HepG2 (cell line): ENCODE measurements at regions not wholly inside any gene's neighbourhood (a gene's known extent, or its start where the extent isn't known, plus 50 kb on each side); places are given as distances from the start of the nearest gene placed in this dataset.

Source experiments
- ATAC-seq: fragments of 200-7000 bp; cut with Tn5 transposase; 3 replicates; pipeline ENCODE4 v1.9.1; 2020; ENCODE audit warnings: mild to moderate bottlenecking, moderate library complexity
- BruUV-seq: library from RNA; stranded (reverse); fragments of 400-500 nt; replicated peaks from 2 replicates; lab custom pipeline; 2021; lab: Mats Ljungman, UMichigan
- CTCF ChIA-PET: fragments of 300-600 bp; formaldehyde crosslinking; extraction: SDS; loops from one replicate; lab custom pipeline; 2021; ENCODE audit warnings: low total read pairs, inconsistent platforms, low intra/inter-chr PET ratio; lab: Yijun Ruan, JAX
- POLR2A ChIA-PET: fragments of 350-600 bp; sonication (Branson Sonifier 250); formaldehyde crosslinking; loops from one replicate; lab custom pipeline; 2020; ENCODE audit warnings: antibody characterized with exemption, inconsistent platforms; lab: Yijun Ruan, JAX
- DNase-seq: peaks from one replicate; pipeline ENCODE4 v3.0.0-alpha.2; 2015; ENCODE audit warnings: low spot score
- FAIRE-seq: peaks from 3 replicates; lab custom pipeline; 2011; peaks lifted over from hg19 to GRCh38; lab: Jason Lieb, UNC
- H2AFZ ChIP-seq: one replicate; pipeline ENCODE4 v1.6.1; 2011; ENCODE audit warnings: low read length, inconsistent platforms
- H3K27ac ChIP-seq: fragments of 300-600 bp; 3 replicates; pipeline ENCODE4 v1.8.0; 2011; ENCODE audit warnings: mixed run types, mild to moderate bottlenecking, mixed read lengths, low read length, inconsistent platforms; ENCODE audit not compliant: insufficient read depth; ENCODE audit errors: extremely low read length
- H3K27me3 ChIP-seq, 2 experiments: fragments of 200-600 bp in 1 of 2; 2 replicates in 1 of 2; 3 replicates in 1 of 2; pipeline versions ENCODE4 v1.6.0 to v1.8.0; 2011; ENCODE audit warnings: low read length in 2 of 2, mild to moderate bottlenecking in 2 of 2, moderate library complexity in 2 of 2, inconsistent platforms in 1 of 2; ENCODE audit not compliant: insufficient read depth in 2 of 2, control insufficient read depth in 1 of 2
- H3K36me3 ChIP-seq, 2 experiments: fragments of 200-600 bp in 1 of 2; replicated peaks in 1 of 2; 2 replicates in 1 of 2; 3 replicates in 1 of 2; pipeline versions ENCODE4 v1.5.1 to v1.8.0; 2011; ENCODE audit warnings: low read length in 2 of 2, inconsistent platforms in 1 of 2; ENCODE audit not compliant: insufficient read depth in 2 of 2, control insufficient read depth in 1 of 2
- H3K4me1 ChIP-seq: 2 replicates; pipeline ENCODE4 v1.5.1; 2012; ENCODE audit warnings: low read length, inconsistent platforms; ENCODE audit not compliant: insufficient read depth
- H3K4me2 ChIP-seq: 2 replicates; pipeline ENCODE4 v1.6.0; 2011; ENCODE audit warnings: low read depth, low read length, inconsistent platforms
- H3K4me3 ChIP-seq, 3 experiments: fragments of 200-600 bp in 1 of 3; sonication (generic), shearing (Covaris generic) in 1 of 3; replicated peaks in 1 of 3; 2 replicates each; pipeline ENCODE4 v1.5.1; 2011 to 2016; ENCODE audit warnings: low read length in 3 of 3, inconsistent platforms in 2 of 3, low read depth in 2 of 3, mild to moderate bottlenecking in 2 of 3, control low read depth in 1 of 3, mixed read lengths in 1 of 3; ENCODE audit not compliant: insufficient read depth in 1 of 3
- H3K79me2 ChIP-seq: one replicate; pipeline ENCODE4 v1.6.1; 2011; ENCODE audit warnings: low read length, inconsistent platforms; ENCODE audit not compliant: insufficient read depth
- H3K9ac ChIP-seq: 2 replicates; pipeline ENCODE4 v1.6.0; 2011; ENCODE audit warnings: mild to moderate bottlenecking, low read depth, low read length, inconsistent platforms; ENCODE audit not compliant: insufficient read depth
- H3K9me3 ChIP-seq: 2 replicates; pipeline ENCODE4 v1.5.1; 2012; ENCODE audit warnings: mild to moderate bottlenecking, low read length
- H4K20me1 ChIP-seq: 2 replicates; pipeline ENCODE4 v1.6.0; 2011; ENCODE audit warnings: inconsistent platforms, mild to moderate bottlenecking, low read length, moderate library complexity; ENCODE audit not compliant: insufficient read depth
- CCAR2 ChIP-seq: fragments of 200-400 bp; formaldehyde crosslinking; optimal IDR thresholded peaks from 2 replicates; pipeline ENCODE3; 2018; ENCODE audit warnings: low read depth, mild to moderate bottlenecking, low read length, moderate library complexity
- CEBPB ChIP-seq: IDR thresholded peaks from 2 replicates; pipeline ENCODE4 v1.6.1; 2011; ENCODE audit warnings: low read depth, low read length, improper control_type of control experiment, borderline replicate concordance
- FOSL2 ChIP-seq: sonication (generic); formaldehyde crosslinking; IDR thresholded peaks from 2 replicates; pipeline ENCODE4 v1.4.0; 2020; ENCODE audit warnings: missing genetic modification reagents
- JUN ChIP-seq: sonication (generic); formaldehyde crosslinking; IDR thresholded peaks from 2 replicates; pipeline ENCODE4 v1.4.0; 2020; ENCODE audit warnings: mild to moderate bottlenecking, missing genetic modification reagents
- NR2F1 ChIP-seq, 2 experiments: fragments of 450-650 bp in 1 of 2; formaldehyde crosslinking in 1 of 2; IDR thresholded peaks; 2 replicates each; pipeline versions ENCODE4 v1.5.0 to v1.6.1; 2016 to 2020; ENCODE audit warnings: mild to moderate bottlenecking in 1 of 2, missing compliant biosample characterization in 1 of 2, missing genetic modification reagents in 1 of 2, moderate library complexity in 1 of 2
- TBP ChIP-seq: sonication (generic); formaldehyde crosslinking; IDR thresholded peaks from 2 replicates; pipeline ENCODE4 v1.5.0; 2020; ENCODE audit warnings: missing genetic modification reagents
- ZNF607 ChIP-seq: sonication (generic); formaldehyde crosslinking; IDR thresholded peaks from 2 replicates; pipeline ENCODE4 v1.5.1; 2020; ENCODE audit warnings: missing genetic modification reagents, mild to moderate bottlenecking, borderline replicate concordance
- ZNF644 ChIP-seq: IDR thresholded peaks from 2 replicates; pipeline ENCODE4 v1.6.1; 2016; ENCODE audit warnings: low read depth
- ZNF781 ChIP-seq: sonication (generic); formaldehyde crosslinking; IDR thresholded peaks from 2 replicates; pipeline ENCODE4 v1.5.1; 2020; ENCODE audit warnings: borderline replicate concordance, mild to moderate bottlenecking, missing genetic modification reagents; ENCODE audit errors: not compliant biosample characterization
- WGBS: methylation state at CpG from one replicate; pipeline ENCODE4 v1.1.6; 2017; ENCODE audit warnings: low lambda C conversion rate; 5-methylcytosine and 5-hydroxymethylcytosine counted together
- in situ Hi-C: cut with HindIII; loops from 2 replicates; pipeline ENCODE4 v1.10.0; 2017; ENCODE audit warnings: low pct_unique_long_range_greater_than_20kb; ENCODE audit not compliant: extremely low pct_ligation_motif_present
- intact Hi-C: fragments of 100-400 bp; cut with micrococcal nuclease; formaldehyde crosslinking; loops from one replicate; pipeline ENCODE4 v1.10.0; 2022; ENCODE audit not compliant: unreplicated experiment
- TF ChIP-seq, protein P1 (sequence below): sonication (generic); formaldehyde crosslinking; IDR thresholded peaks from 2 replicates; pipeline ENCODE4 v1.4.0; 2020; ENCODE audit warnings: mild to moderate bottlenecking, missing genetic modification reagents
- TF ChIP-seq, protein P2 (sequence below): sonication (generic); formaldehyde crosslinking; IDR thresholded peaks from 2 replicates; pipeline ENCODE4 v1.4.0; 2020; ENCODE audit warnings: missing genetic modification reagents
- TF ChIP-seq, protein P3 (sequence below): sonication (generic); formaldehyde crosslinking; IDR thresholded peaks from 2 replicates; pipeline ENCODE4 v1.4.0; 2020; ENCODE audit warnings: missing genetic modification reagents, mild to moderate bottlenecking, borderline replicate concordance

DNA sequence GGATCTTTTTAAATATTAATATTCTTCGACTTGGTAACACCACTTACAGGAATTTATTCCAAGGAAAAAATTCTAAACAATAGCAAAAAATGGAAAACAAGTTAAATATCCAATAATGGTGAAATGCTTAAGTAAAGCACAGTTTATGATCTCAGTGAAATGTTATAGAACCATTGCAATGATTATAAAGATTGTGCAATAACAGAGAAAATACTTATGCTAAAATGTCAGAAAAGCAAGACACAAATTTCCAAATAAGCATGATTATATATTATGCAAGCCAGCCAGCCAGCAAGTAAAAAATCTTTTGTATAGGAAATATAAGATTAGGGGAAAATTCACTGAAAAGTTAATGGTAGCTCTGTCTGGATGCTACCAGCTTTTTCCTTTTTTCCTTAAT, 102.7 kb upstream of the EFNA5 start:
- H3K9ac ChIP-seq: no peak overlapping the region
- no peaks in the 10 kb centered on the region for H3K36me3 ChIP-seq
- H3K4me1 ChIP-seq: no peaks in the 10 kb centered on the region
- ATAC-seq (no peak), FAIRE-seq (no peak), DNase-seq (no peak)
- no peaks in the 10 kb centered on the region for H3K79me2 ChIP-seq
- H4K20me1 ChIP-seq: no peaks in the 10 kb centered on the region
- in situ Hi-C loops: no loop called here
- no peak overlapping the region for H3K4me3 ChIP-seq
- intact Hi-C loops: no loop called here
- no peaks in the 10 kb centered on the region for H3K9me3 ChIP-seq
- WGBS: 2% methylated on average over 1 of the region's 1 CpG
- no TSS peak for BruUV-seq
- ChIA-PET CTCF (no interaction called here), POLR2A (no interaction called here)
- H3K27ac ChIP-seq: no peak overlapping the region
- 0 out of 5 replicates have a peak, but pooled peaks cover 0 to 3% of the 10 kb centered on the region in 2 experiments for H3K27me3 ChIP-seq
- H2AFZ ChIP-seq: no peak overlapping the region
- TF ChIP-seq, protein P1, sequence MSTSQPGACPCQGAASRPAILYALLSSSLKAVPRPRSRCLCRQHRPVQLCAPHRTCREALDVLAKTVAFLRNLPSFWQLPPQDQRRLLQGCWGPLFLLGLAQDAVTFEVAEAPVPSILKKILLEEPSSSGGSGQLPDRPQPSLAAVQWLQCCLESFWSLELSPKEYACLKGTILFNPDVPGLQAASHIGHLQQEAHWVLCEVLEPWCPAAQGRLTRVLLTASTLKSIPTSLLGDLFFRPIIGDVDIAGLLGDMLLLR (CRISPR knock-in tag): no peak
- TF ChIP-seq TBP (CRISPR knock-in tag): no peak
- peak; percentile 71 for TF ChIP-seq CEBPB
- H3K4me2 ChIP-seq: no peak overlapping the region

GRCh38 chr5:107772418-107773310, 101.9 kb upstream of the EFNA5 start:
- no peak overlapping the region for H2AFZ ChIP-seq
- H3K79me2 ChIP-seq: no peaks in the 10 kb centered on the region
- 0 out of 5 replicates have a peak, but pooled peaks cover 0 to 3% of the 10 kb centered on the region in 2 experiments for H3K27me3 ChIP-seq
- H3K4me2 ChIP-seq: no peak overlapping the region
- H3K36me3 ChIP-seq: no peaks in the 10 kb centered on the region
- no peak for FAIRE-seq
- no peak for ATAC-seq
- ChIA-PET POLR2A (no interaction called here), CTCF (no interaction called here)
- H3K9ac ChIP-seq: no peak overlapping the region
- BruUV-seq: no TSS peak
- in situ Hi-C loops (no loop called here), intact Hi-C loops (no loop called here)
- no peaks in the 10 kb centered on the region for H3K9me3 ChIP-seq
- no peak overlapping the region for H3K27ac ChIP-seq
- H4K20me1 ChIP-seq: no peaks in the 10 kb centered on the region
- DNase-seq: no peak
- H3K4me1 ChIP-seq: no peaks in the 10 kb centered on the region
- 0% methylated on average over 11 of the region's 11 CpGs for WGBS
- no peak overlapping the region for H3K4me3 ChIP-seq
- TF ChIP-seq, protein P2, sequence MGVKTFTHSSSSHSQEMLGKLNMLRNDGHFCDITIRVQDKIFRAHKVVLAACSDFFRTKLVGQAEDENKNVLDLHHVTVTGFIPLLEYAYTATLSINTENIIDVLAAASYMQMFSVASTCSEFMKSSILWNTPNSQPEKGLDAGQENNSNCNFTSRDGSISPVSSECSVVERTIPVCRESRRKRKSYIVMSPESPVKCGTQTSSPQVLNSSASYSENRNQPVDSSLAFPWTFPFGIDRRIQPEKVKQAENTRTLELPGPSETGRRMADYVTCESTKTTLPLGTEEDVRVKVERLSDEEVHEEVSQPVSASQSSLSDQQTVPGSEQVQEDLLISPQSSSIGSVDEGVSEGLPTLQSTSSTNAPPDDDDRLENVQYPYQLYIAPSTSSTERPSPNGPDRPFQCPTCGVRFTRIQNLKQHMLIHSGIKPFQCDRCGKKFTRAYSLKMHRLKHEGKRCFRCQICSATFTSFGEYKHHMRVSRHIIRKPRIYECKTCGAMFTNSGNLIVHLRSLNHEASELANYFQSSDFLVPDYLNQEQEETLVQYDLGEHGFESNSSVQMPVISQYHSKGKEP (CRISPR knock-in tag): no peak
- TF ChIP-seq ZNF781 (CRISPR knock-in tag): no peak
- TF ChIP-seq ZNF607 (CRISPR knock-in tag): no peak
- no peak for TF ChIP-seq FOSL2
- TF ChIP-seq JUN (CRISPR knock-in tag): no peak
- TF ChIP-seq ZNF644 (CRISPR knock-in tag): no peak
- TF ChIP-seq, protein P3, sequence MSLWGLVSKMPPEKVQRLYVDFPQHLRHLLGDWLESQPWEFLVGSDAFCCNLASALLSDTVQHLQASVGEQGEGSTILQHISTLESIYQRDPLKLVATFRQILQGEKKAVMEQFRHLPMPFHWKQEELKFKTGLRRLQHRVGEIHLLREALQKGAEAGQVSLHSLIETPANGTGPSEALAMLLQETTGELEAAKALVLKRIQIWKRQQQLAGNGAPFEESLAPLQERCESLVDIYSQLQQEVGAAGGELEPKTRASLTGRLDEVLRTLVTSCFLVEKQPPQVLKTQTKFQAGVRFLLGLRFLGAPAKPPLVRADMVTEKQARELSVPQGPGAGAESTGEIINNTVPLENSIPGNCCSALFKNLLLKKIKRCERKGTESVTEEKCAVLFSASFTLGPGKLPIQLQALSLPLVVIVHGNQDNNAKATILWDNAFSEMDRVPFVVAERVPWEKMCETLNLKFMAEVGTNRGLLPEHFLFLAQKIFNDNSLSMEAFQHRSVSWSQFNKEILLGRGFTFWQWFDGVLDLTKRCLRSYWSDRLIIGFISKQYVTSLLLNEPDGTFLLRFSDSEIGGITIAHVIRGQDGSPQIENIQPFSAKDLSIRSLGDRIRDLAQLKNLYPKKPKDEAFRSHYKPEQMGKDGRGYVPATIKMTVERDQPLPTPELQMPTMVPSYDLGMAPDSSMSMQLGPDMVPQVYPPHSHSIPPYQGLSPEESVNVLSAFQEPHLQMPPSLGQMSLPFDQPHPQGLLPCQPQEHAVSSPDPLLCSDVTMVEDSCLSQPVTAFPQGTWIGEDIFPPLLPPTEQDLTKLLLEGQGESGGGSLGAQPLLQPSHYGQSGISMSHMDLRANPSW (CRISPR knock-in tag): no peak
- no peak for TF ChIP-seq NR2F1 (CRISPR knock-in tag; IDR thresholded peaks at IDR 0.05)
- no peak for TF ChIP-seq CCAR2
